Epithelial cell of proximal tubule (primary cell): ENCODE measurements at regions not wholly inside any gene's neighbourhood (a gene's known extent, or its start where the extent isn't known, plus 50 kb on each side); places are given as distances from the start of the nearest gene placed in this dataset.

Experiments used
- DNase-seq: peaks from one replicate; pipeline ENCODE4 v3.0.0-alpha.2; 2011; ENCODE audit warnings: low read depth
- H3K4me3 ChIP-seq: 2 replicates; pipeline ENCODE4 v1.5.1; 2011; ENCODE audit warnings: low read depth, mild to moderate bottlenecking, low read length
- CTCF ChIP-seq: conservative IDR thresholded peaks from 2 replicates; pipeline ENCODE4 v1.5.1; 2012; ENCODE audit warnings: low read depth, mild to moderate bottlenecking, low read length

DNA sequence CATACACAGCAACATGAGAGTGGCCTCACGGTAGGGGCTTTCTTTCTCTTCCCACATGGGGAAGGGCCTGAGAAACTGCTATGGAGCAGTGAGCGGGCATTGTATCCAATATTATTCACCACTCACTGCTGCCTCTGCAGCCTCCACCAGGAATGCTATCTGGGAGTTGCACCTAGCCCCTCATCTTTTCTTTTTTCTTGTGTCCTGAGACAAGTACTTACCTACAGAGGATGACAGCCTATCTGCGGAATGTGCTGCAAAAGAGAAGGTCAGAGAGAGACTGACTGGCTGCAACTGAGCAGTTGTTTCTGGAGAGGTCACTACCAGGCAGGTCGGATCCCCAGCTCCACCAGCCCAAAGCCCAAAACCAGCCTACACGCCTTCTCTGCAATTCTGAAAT lies 52.1 kb upstream of the HTATIP2 start:
- no peak overlapping the region for H3K4me3 ChIP-seq
- DNase-seq: no peak
- no peak for TF ChIP-seq CTCF

- no peak overlapping the region for H3K4me3 ChIP-seq
- no peak for DNase-seq
- no peak for TF ChIP-seq CTCF
Measured at GRCh38 chr11:20310596-20311394, 52.7 kb upstream of the HTATIP2 start.

DNA sequence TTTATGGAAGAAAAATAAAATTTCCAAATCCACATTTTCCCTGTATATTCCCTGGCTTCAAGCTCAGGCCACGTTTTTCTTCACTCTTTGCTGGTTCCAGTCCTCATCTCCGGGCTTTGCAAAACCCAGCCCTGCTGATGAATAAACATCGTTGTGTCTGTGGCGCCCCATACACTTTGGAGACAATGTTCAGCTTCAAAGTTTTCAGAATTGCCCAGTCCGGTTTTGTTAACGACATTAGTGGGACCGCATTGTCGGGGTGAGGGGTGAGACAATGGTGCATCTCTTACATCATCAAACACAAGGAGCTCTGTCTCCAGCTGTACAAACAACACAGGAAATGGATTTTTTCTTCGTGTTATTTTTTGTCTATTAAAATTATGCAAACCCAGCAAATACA lies 53.4 kb upstream of the HTATIP2 start:
- no peak overlapping the region for H3K4me3 ChIP-seq
- DNase-seq: no peak
- TF ChIP-seq CTCF: no peak

DNA sequence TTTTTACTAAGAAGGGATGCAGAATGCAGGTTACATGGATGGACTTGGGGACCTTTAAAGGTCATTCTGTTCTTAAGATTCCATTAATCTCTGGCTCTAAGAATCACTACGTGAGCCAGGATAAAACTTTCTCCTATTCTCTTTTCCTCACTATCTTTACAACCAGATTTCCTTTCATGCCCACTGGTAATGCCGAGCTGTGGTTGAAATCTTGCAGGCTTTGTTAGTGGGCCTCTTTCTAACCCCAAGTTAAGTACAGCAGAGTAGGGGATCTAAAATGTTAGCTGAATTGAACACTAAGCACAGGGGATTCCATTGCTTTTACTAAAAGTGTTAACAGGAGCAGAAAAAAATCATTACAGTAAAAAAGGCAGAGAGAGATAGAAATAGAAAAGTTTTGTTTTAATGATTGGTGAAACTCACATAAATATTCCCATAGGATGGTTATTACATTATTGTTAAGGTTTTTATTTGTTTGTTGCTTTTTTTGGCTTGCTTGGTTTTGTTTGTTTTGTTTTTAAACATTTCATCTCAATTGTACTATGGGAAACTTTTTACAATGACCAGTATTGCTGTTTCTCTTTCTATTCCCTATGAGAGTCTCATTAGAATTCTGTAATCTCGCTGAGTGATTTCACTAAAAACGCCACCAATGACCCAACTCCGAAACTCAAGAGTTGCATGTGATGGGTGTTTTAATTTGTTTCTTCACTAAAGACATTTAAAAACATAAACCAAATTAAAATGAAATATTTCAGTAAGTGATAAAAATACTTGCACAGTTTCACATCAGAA lies 54.1 kb upstream of the HTATIP2 start:
- TF ChIP-seq CTCF: no peak
- H3K4me3 ChIP-seq: no peak overlapping the region
- DNase-seq: no peak

DNA sequence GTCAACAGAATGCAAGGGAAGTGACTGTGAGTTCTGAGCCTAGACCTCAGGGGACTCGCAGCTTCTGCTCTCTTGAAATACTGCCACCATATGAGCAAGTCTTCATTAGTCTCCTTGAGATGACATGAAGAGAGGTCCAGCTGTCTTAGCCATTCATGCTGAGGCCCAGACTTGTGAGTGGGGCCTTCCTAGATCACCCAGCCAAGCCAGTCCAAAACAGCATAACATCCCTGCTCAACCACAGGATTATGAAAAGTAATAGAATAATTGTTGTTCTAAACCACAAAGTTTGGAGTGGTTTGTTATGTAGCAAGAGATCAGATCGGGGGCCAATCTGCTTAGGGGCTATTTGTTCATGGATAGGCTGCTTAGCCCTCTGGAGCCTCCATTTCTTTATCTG lies 54.9 kb upstream of the HTATIP2 start:
- no peak overlapping the region for H3K4me3 ChIP-seq
- no peak for TF ChIP-seq CTCF
- no peak for DNase-seq

GRCh38 chr11:20303391-20303965 lies 60.0 kb upstream of the HTATIP2 start:
- TF ChIP-seq CTCF: no peak
- DNase-seq: no peak
- no peak overlapping the region for H3K4me3 ChIP-seq

- no peak for TF ChIP-seq CTCF
- no peak for DNase-seq
- H3K4me3 ChIP-seq: no peak overlapping the region
Measured at GRCh38 chr11:20293992-20294391, 69.5 kb upstream of the HTATIP2 start.
